Endothelial cell of umbilical vein (primary cell): ENCODE measurements at regions not wholly inside any gene's neighbourhood (a gene's known extent, or its start where the extent isn't known, plus 50 kb on each side); places are given as distances from the start of the nearest gene placed in this dataset.

Experiments used
- BruUV-seq: library from RNA; stranded (reverse); fragments of 400-500 nt; replicated peaks from 2 replicates; lab custom pipeline; 2021; lab: Mats Ljungman, UMichigan
- CTCF ChIA-PET: fragments of 300-600, 350-600 bp; sonication (Branson Sonifier 250); formaldehyde crosslinking; loops from one replicate; lab custom pipeline; 2021; ENCODE audit warnings: antibody characterized with exemption, inconsistent platforms; lab: Charles Lee
- POLR2A ChIA-PET: fragments of 300-600, 350-600 bp; sonication (Branson Sonifier 250); formaldehyde crosslinking; loops from one replicate; lab custom pipeline; 2021; ENCODE audit warnings: antibody characterized with exemption, inconsistent platforms; lab: Charles Lee
- DNase-seq: peaks from one replicate; pipeline ENCODE4 v3.0.0-alpha.2; 2011; ENCODE audit warnings: low read depth, low spot score
- FAIRE-seq: peaks from 2 replicates; lab custom pipeline; 2011; peaks lifted over from hg19 to GRCh38; lab: Jason Lieb, UNC
- H2AFZ ChIP-seq: 2 replicates; pipeline ENCODE4 v1.6.0; 2012; ENCODE audit warnings: low read depth, low read length, control low read depth, inconsistent platforms
- H3K27ac ChIP-seq: 2 replicates; pipeline ENCODE4 v1.5.1; 2011; ENCODE audit warnings: low read depth, mild to moderate bottlenecking, control low read depth, low read length, moderate library complexity; ENCODE audit not compliant: insufficient read depth
- H3K27me3 ChIP-seq, 2 experiments: 2 replicates each; pipeline versions ENCODE4 v1.6.0 to v1.6.1; 2011; ENCODE audit warnings: low read length in 2 of 2, mixed read lengths in 1 of 2; ENCODE audit not compliant: control insufficient read depth in 2 of 2, insufficient read depth in 2 of 2
- H3K36me3 ChIP-seq, 2 experiments: 2 replicates in 1 of 2; 3 replicates in 1 of 2; pipeline ENCODE4 v1.5.1; 2011; ENCODE audit warnings: low read length in 2 of 2, mild to moderate bottlenecking in 1 of 2, moderate library complexity in 1 of 2; ENCODE audit not compliant: control insufficient read depth in 2 of 2, insufficient read depth in 2 of 2; ENCODE audit errors: extremely low read depth in 1 of 2
- H3K4me1 ChIP-seq: 3 replicates; pipeline ENCODE4 v1.5.1; 2011; ENCODE audit warnings: mild to moderate bottlenecking, low read length; ENCODE audit not compliant: control insufficient read depth, insufficient read depth; ENCODE audit errors: extremely low read depth
- H3K4me2 ChIP-seq: 2 replicates; pipeline ENCODE4 v1.6.1; 2011; ENCODE audit warnings: low read length, control low read depth, mixed read lengths; ENCODE audit not compliant: insufficient read depth
- H3K4me3 ChIP-seq, 3 experiments: fragments of 200-600 bp in 1 of 3; sonication (generic), shearing (Covaris generic) in 1 of 3; replicated peaks in 1 of 3; 2 replicates each; pipeline ENCODE4 v1.5.1; 2011 to 2016; ENCODE audit warnings: control low read depth in 3 of 3, low read length in 3 of 3, mild to moderate bottlenecking in 2 of 3, inconsistent platforms in 1 of 3, low read depth in 1 of 3, moderate library complexity in 1 of 3; ENCODE audit not compliant: insufficient read depth in 1 of 3
- H3K79me2 ChIP-seq: 2 replicates; pipeline ENCODE4 v1.6.0; 2012; ENCODE audit warnings: low read length, inconsistent platforms; ENCODE audit not compliant: control insufficient read depth, insufficient read depth
- H3K9ac ChIP-seq: replicated peaks from 2 replicates; pipeline ENCODE3; 2011; ENCODE audit warnings: low read length, control low read depth; ENCODE audit not compliant: insufficient read depth; ENCODE audit errors: extremely low read depth
- H3K9me1 ChIP-seq: replicated peaks from 3 replicates; pipeline ENCODE4 v1.6.0; 2011; ENCODE audit warnings: mild to moderate bottlenecking, low read length; ENCODE audit not compliant: control insufficient read depth, insufficient read depth; ENCODE audit errors: extremely low read depth
- H3K9me3 ChIP-seq: replicated peaks from 2 replicates; pipeline ENCODE4 v1.5.1; 2012; ENCODE audit warnings: low read length, inconsistent platforms; ENCODE audit not compliant: control insufficient read depth, insufficient read depth
- H4K20me1 ChIP-seq: replicated peaks from 2 replicates; pipeline ENCODE3; 2011; ENCODE audit warnings: mild to moderate bottlenecking, low read length; ENCODE audit not compliant: control insufficient read depth, insufficient read depth; ENCODE audit errors: extremely low read depth
- EZH2 ChIP-seq: IDR thresholded peaks from 2 replicates; pipeline ENCODE4 v1.6.1; 2012; ENCODE audit warnings: borderline replicate concordance, low read depth, mild to moderate bottlenecking, moderate library complexity, low read length, inconsistent platforms; ENCODE audit not compliant: severe bottlenecking
- FOS ChIP-seq: IDR thresholded peaks from 2 replicates; pipeline ENCODE4 v1.6.1; 2011; ENCODE audit warnings: mild to moderate bottlenecking, low read length, moderate library complexity, borderline replicate concordance; ENCODE audit not compliant: insufficient read depth
- GATA2 ChIP-seq: IDR thresholded peaks from 2 replicates; pipeline ENCODE4 v1.7.0; 2011; ENCODE audit warnings: low read depth, mild to moderate bottlenecking, moderate library complexity, mixed read lengths, low read length; ENCODE audit not compliant: insufficient read length, insufficient read depth
- JUN ChIP-seq: IDR thresholded peaks from 2 replicates; pipeline ENCODE4 v1.6.1; 2011; ENCODE audit warnings: borderline replicate concordance, low read depth; ENCODE audit not compliant: insufficient read length, insufficient read depth
- MYC ChIP-seq: IDR thresholded peaks from one replicate; pipeline ENCODE4 v1.6.1; 2011; ENCODE audit warnings: mild to moderate bottlenecking, low read depth, low read length
- POLR2A ChIP-seq: IDR thresholded peaks from 2 replicates; pipeline ENCODE4 v1.6.1; 2012; ENCODE audit warnings: low read depth, mild to moderate bottlenecking, control low read depth, low read length
- POLR2AphosphoS5 ChIP-seq: IDR thresholded peaks from 2 replicates; pipeline ENCODE4 v1.6.1; 2012; ENCODE audit warnings: low read depth, mild to moderate bottlenecking, control low read depth, low read length, moderate library complexity; ENCODE audit not compliant: insufficient read depth
- dilution Hi-C: fragments of 300-500 bp; cut with MboI; formaldehyde crosslinking; loops from one replicate; pipeline ENCODE4 v1.15.0; 2019; ENCODE audit warnings: low sequenced_read_pairs; ENCODE audit not compliant: extremely low pct_ligation_motif_present
- intact Hi-C: fragments of 100-400 bp; cut with micrococcal nuclease; formaldehyde crosslinking; loops from one replicate; pipeline ENCODE4 v1.10.0; 2022
- TF ChIP-seq, protein P1 (sequence below): IDR thresholded peaks from 2 replicates; pipeline ENCODE4 v1.6.1; 2011; ENCODE audit not compliant: insufficient read depth, insufficient read length
- TF ChIP-seq, protein P2 (sequence below), 2 donors: IDR thresholded peaks; 1 replicate in 1 of 2; 2 replicates in 1 of 2; pipeline ENCODE4 v1.5.1; 2011; ENCODE audit warnings: low read length in 2 of 2, mild to moderate bottlenecking in 2 of 2, moderate library complexity in 2 of 2, control low read depth in 1 of 2, inconsistent platforms in 1 of 2, low read depth in 1 of 2; ENCODE audit not compliant: insufficient read depth in 1 of 2; ENCODE audit errors: extremely low read depth in 1 of 2

DNA sequence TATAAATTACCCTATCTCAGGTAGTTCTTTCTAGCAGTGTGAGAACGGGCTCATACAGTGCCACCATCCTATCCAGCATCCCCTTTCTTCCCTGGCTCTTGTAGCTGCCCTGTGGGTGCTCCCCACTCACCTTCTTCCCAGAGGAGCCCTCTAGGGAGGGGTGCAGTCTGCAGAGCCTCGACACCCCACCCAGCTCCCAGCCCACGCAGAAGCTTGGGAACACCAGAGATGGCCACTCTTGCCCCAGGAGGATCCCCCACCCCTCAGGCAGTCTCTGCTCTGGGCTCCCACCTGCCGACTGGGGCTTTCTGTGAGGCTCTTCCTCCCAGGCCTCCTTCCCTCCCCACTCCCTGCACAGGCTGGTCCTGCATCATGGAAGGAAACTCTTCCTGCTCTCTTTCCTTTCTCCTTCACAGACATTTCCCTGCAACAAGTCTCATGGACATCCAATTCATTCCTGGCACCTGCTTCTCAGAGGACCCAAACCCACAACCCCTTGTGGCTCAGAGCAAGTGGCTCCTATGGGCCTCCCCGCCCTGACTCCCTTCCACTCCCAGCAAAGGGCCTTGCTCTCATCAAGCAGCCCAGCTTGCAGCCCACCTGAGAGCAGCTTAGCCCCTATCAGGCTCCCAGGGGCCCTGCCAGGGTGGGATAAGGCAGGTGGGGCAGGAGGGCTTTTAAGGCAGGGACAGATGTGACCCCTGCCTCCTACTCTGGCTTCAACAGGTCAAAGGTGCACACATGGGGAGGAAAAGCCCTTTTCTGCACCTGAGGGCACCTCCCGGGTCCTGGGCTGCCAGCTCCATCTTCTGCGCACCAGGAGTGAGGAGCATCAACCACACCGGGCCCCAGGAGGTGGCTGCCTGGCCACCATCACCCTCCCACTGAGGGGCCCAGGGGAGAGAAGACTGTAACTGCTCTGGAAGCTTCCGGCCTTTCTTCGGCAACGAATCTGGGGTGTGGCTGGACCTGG lies 263.8 kb upstream of the TNRC6C start:
- intact Hi-C loops (no loop called here), dilution Hi-C loops (no loop called here)
- TF ChIP-seq MYC (no peak), JUN (no peak), GATA2 (no peak), POLR2AphosphoS5 (no peak), POLR2A (no peak), EZH2 (no peak), FOS (no peak)
- TF ChIP-seq, protein P1, sequence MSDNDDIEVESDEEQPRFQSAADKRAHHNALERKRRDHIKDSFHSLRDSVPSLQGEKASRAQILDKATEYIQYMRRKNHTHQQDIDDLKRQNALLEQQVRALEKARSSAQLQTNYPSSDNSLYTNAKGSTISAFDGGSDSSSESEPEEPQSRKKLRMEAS: no peak
- TF ChIP-seq, protein P2, sequence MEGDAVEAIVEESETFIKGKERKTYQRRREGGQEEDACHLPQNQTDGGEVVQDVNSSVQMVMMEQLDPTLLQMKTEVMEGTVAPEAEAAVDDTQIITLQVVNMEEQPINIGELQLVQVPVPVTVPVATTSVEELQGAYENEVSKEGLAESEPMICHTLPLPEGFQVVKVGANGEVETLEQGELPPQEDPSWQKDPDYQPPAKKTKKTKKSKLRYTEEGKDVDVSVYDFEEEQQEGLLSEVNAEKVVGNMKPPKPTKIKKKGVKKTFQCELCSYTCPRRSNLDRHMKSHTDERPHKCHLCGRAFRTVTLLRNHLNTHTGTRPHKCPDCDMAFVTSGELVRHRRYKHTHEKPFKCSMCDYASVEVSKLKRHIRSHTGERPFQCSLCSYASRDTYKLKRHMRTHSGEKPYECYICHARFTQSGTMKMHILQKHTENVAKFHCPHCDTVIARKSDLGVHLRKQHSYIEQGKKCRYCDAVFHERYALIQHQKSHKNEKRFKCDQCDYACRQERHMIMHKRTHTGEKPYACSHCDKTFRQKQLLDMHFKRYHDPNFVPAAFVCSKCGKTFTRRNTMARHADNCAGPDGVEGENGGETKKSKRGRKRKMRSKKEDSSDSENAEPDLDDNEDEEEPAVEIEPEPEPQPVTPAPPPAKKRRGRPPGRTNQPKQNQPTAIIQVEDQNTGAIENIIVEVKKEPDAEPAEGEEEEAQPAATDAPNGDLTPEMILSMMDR (IDR thresholded peaks at IDR 0.05; ENCODE audit: extremely low read depth in 1 of 2, insufficient read depth in 1 of 2, low read depth in 1 of 2, low read length in 2 of 2): no peak
- Histone ChIP-seq H3K36me3 (no peaks in the 10 kb centered on the region), H3K9me3 (no peaks in the 10 kb centered on the region), H3K9ac (no peak overlapping the region), H3K4me2 (no peak overlapping the region), H3K4me3 (no peak overlapping the region), H3K4me1 (no peaks in the 10 kb centered on the region), H3K27ac (no peak overlapping the region), H3K27me3 (peaks cover 29% of the 10 kb centered on the region in 2 experiments), H3K9me1 (no peaks in the 10 kb centered on the region), H3K79me2 (no peaks in the 10 kb centered on the region), H2AFZ (no peak overlapping the region), H4K20me1 (no peaks in the 10 kb centered on the region)
- no TSS peak for BruUV-seq
- POLR2A ChIA-PET: no interaction called here
- DNase-seq: no peak
- CTCF ChIA-PET: no interaction called here
- no peak for FAIRE-seq
